ENCODE measurements at regions not wholly inside any gene's neighbourhood (a gene's known extent, or its start where the extent isn't known, plus 50 kb on each side); places are given as distances from the start of the nearest gene placed in this dataset.

DNA sequence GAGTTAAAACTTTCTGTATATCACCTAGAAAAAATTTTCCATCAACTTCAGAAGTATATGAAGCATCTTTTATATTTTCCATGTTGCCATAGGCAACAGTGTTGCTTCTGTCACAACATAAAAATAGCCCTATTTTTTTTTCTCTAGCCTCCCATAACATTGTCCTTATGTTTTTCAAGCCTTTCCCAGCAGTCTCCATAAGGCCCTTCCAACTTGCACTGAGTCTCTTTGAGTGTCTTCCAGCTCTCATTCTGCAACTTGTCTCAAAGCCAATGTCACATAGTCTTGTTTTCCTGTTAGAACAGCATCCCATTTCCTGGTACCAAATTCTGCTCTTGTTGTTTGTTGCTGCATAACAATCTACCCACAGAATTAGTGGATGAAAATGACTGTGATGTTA lies 1055.5 kb upstream of the GHITM start:
- no peak for TF ChIP-seq EZH2phosphoT487 (IDR thresholded peaks at IDR 0.05; ENCODE audit: borderline replicate concordance, low read length)
- no peak for TF ChIP-seq EZH2 (IDR thresholded peaks at IDR 0.05; ENCODE audit: low read length, unreplicated experiment)
- TF ChIP-seq, protein P1, sequence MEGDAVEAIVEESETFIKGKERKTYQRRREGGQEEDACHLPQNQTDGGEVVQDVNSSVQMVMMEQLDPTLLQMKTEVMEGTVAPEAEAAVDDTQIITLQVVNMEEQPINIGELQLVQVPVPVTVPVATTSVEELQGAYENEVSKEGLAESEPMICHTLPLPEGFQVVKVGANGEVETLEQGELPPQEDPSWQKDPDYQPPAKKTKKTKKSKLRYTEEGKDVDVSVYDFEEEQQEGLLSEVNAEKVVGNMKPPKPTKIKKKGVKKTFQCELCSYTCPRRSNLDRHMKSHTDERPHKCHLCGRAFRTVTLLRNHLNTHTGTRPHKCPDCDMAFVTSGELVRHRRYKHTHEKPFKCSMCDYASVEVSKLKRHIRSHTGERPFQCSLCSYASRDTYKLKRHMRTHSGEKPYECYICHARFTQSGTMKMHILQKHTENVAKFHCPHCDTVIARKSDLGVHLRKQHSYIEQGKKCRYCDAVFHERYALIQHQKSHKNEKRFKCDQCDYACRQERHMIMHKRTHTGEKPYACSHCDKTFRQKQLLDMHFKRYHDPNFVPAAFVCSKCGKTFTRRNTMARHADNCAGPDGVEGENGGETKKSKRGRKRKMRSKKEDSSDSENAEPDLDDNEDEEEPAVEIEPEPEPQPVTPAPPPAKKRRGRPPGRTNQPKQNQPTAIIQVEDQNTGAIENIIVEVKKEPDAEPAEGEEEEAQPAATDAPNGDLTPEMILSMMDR (conservative IDR thresholded peaks at IDR 0.05; ENCODE audit: low read depth, low read length), result no peak

Measured in PC-3 (cell line).